ENCODE measurements at regions not wholly inside any gene's neighbourhood (a gene's known extent, or its start where the extent isn't known, plus 50 kb on each side); places are given as distances from the start of the nearest gene placed in this dataset.
A peak's percentile ranks its signal among the peaks of the same experiment; 100 is the strongest.

GRCh38 chr13:85655040-85655439 lies 144.2 kb downstream of the SLITRK6 start:
- no peak overlapping the region for H3K27ac ChIP-seq
- TF ChIP-seq ZFX (IDR thresholded peaks at IDR 0.05), result no peak
- TF ChIP-seq CTCF (conservative IDR thresholded peaks at IDR 0.05), result no peak

DNA sequence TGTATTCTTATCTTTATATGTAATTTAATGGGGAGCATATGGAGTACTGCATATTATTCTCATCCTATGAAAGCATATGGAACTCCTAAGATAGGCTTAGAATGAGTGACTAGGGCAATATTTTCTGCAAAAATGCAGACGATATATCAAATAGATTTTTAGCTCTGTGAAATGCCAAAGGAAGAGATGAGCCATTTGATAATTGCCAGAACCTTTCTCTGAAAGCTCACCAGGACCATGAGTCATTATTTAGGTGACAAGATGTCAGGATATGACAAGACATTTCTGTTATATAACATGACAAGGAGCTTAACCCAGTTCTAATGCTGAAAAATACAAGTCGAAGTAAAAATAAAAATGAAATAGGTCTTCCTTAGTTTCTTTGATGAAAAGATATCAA lies 145.0 kb downstream of the SLITRK6 start:
- H3K27ac ChIP-seq, result peak overlapping the region; percentile 64; the same call in 1 of the 2 replicates
- TF ChIP-seq CTCF (conservative IDR thresholded peaks at IDR 0.05), result no peak
- TF ChIP-seq ZFX (IDR thresholded peaks at IDR 0.05), result no peak

GRCh38 chr13:85653681-85654080 lies 145.5 kb downstream of the SLITRK6 start:
- TF ChIP-seq CTCF (conservative IDR thresholded peaks at IDR 0.05) (no peak), ZFX (IDR thresholded peaks at IDR 0.05) (no peak)
- peak overlapping the region; percentile 64 for H3K27ac ChIP-seq

GRCh38 chr13:85652491-85652890 lies 146.7 kb downstream of the SLITRK6 start:
- no peak overlapping the region for H3K27ac ChIP-seq
- TF ChIP-seq CTCF (conservative IDR thresholded peaks at IDR 0.05), result no peak
- TF ChIP-seq ZFX (IDR thresholded peaks at IDR 0.05), result no peak

DNA sequence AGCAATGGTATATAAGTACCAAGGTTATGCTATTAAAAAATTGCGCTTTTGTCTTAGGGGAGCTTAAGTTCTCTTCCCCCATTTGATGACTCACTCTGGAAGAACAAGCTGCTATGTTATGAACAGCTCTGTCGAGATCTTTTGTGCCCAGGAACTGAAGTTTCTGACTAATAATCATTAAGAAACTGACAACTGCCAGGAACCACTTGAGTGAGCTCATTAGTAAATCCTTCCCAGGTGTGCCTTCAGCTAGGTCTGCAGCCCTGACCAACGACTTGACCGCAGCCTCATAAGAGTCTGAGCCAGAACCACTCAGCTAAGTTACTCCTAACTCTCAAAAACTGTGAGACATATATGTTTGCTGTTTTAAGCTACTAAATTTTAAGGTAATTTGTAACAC lies 147.8 kb downstream of the SLITRK6 start:
- H3K27ac ChIP-seq, result no peak overlapping the region
- TF ChIP-seq CTCF (conservative IDR thresholded peaks at IDR 0.05), result no peak
- no peak for TF ChIP-seq ZFX (IDR thresholded peaks at IDR 0.05)

DNA sequence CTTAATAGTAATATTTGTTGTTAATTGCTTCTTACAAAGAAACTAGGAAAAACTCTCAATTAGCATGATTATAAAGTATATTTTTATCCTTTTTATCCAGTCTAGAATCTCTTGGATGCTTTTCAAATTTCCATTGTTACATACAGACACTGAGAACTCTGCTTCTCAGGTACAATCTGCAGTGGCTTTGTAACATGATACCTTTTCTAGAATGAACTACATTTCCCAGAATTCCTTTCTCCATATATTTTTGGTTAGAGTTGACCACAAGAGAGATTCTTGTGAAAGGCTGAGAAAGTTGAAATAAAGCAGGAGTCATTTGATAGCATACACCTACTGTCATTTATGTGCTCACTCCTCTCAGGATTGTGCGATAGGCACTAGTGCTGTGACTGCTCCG lies 148.6 kb downstream of the SLITRK6 start:
- TF ChIP-seq ZFX (IDR thresholded peaks at IDR 0.05), result no peak
- no peak for TF ChIP-seq CTCF (conservative IDR thresholded peaks at IDR 0.05)
- H3K27ac ChIP-seq, result no peak overlapping the region

- TF ChIP-seq CTCF (conservative IDR thresholded peaks at IDR 0.05) (no peak), ZFX (IDR thresholded peaks at IDR 0.05) (no peak)
- no peak overlapping the region for H3K27ac ChIP-seq
Measured at GRCh38 chr13:85640727-85641126, 158.5 kb downstream of the SLITRK6 start.
